NCI-H1105 treated with DMSO at 0.1 percent for 48 hours (cell line): ENCODE measurements at regions not wholly inside any gene's neighbourhood (a gene's known extent, or its start where the extent isn't known, plus 50 kb on each side); places are given as distances from the start of the nearest gene placed in this dataset.
"Not testable (repeated sequence)": the region's sequence is repeated elsewhere in the genome, so short reads cannot be mapped to it uniquely, and the experiment has no call there.

ENCODE experiments used
- DNase-seq: peaks from one replicate; lab custom pipeline; 2025; lab: John Stamatoyannopoulos, UW

DNA sequence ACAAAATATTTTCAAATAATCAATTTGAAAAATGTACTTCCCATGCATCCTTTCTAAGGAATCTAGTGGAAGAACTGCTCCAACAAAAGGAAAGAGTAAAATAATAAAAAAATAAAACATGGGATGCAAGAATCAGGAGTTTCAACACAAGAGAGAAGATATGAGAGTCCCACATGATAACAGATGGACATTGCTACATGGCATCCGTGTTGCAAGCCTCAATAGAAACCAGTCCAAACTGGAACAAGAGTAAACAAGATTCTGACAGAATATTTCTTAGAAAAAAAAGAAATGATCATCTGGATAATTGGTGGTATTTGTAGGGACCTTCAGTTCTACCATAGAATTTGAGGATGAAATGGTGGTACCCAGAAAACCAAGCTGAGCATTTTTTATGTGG lies 186.8 kb downstream of the FRK start:
- DNase-seq: no peak

DNA sequence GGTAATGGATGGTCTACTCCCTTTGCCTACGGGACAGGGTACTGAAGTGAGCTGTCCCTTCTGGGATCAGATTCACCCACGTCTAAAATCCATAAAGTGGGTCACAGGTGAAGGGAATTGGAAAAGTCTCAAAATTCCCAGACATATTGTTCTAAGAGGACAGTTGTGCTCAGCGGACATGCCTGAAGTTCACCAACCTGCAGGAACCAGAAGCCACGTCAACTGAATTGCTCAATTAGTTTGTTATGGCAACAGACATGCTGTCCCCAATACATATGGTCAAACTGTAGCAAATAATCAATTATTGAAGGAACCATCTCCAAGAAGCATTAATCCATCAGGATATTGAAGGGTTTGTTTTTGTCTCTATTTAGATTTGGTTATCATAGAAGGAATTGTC lies 190.2 kb downstream of the FRK start:
- DNase-seq: no peak

DNA sequence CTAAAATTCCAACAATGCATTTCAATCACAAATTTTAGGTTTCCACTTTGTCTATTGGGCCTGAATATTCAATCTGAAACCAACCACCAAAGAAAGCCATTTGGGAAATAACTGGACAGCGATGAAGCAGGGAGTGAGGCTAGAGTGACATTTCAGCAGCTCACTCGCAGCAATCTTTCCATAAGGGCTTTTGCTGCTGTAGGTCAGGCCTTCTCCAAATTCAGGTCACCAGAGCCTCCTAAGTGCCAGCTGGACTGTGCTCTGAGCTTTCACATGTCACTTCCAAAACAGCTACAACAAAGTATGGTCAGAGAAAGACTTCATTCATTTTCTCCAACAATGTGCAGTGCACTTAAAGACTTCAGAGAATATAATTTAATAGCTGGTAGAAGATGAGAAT lies 194.8 kb downstream of the FRK start:
- DNase-seq: no peak

DNA sequence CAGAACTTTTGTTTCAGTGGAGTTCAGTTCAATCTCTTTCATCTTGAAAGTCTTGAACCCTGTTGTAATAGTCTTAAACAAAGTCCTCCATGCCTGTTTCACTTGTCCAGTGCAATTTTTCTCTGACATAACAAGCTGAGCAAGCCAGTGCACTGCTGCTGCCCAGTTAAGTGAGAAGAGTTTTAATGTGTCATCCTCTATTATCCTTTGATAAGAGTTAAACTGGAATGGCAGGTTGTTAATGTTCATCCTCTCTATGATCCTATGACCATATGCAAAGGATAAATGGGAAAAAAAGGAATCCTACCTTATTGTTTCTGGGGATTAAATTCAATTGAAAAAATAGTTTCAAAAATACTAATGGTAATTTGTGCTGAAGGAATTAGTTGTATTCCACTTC lies 197.5 kb downstream of the FRK start:
- DNase-seq: no peak

DNA sequence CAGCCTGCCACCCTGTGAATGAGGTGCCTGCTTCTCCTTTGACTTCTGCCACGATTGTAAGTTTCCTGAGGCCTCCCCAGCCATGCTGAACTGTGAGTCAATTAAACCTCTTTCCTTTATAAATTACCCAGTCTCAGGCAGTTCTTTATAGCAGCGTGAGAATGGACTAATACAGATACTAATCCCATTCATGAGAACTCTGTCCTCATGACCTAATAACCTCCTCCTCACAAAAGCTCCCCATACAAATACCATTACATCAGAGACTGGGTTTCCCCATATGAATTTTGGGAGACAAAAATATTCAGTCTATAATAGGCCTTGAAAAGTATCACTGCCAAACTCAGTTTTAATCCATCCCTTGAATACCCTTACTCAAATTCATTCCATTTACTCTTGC lies 199.0 kb downstream of the FRK start:
- not testable (repeated sequence) for DNase-seq

DNA sequence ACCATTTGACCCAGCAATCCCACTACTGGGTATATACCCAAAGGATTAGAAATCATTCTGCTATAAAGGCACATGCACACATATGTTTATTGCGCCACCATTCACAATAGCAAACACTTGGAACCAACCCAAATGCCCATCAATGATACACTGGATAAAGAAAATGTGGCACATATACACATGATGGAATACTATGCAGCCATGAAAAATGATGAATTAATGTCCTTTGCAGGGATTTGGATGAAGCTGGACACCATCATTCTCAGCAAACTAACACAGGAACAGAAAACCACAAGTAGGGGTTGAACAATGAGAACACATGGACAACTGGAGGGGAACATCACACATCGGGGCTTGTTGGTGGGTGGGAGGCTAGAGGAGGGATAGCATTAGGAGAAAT lies 201.1 kb downstream of the FRK start:
- DNase-seq: not testable (repeated sequence)

DNA sequence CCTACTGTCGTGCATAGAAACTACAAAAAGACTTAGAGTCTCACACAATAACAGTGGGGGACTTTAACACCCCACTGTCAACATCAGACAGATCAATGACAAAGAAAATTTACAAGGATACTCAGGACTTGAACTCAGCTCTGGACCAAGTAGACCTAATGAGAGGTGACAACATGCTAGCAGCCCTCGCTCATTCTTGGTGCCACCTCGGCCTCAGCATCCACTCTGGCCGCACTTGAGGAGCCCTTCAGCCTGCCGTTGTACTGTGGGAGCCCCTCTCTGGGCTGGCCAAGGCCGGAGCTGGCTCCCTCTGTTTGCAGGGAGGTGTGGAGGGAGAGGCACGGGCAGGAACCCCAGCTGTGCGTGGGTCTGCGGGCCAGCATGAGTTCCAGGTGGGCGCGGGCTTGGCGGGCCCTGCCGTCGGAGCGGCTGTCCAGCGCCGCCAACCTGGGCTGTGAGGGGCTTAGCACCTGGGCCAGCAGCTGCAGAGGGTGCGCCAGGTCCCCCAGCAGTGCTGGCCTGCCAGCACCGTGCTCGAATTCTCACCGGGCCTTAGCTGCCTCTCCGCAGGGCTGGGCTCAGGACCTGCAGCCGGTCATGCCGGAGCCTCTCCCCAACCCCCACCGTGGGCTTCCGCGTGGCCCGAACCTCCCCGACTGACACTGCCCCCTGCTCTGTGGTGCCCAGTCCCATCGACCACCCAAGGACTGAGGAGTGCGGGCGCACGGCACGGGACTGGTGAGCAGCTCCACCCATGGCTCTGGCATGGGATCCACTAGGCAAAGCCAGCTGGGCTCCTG lies 205.6 kb downstream of the FRK start:
- no peak for DNase-seq

DNA sequence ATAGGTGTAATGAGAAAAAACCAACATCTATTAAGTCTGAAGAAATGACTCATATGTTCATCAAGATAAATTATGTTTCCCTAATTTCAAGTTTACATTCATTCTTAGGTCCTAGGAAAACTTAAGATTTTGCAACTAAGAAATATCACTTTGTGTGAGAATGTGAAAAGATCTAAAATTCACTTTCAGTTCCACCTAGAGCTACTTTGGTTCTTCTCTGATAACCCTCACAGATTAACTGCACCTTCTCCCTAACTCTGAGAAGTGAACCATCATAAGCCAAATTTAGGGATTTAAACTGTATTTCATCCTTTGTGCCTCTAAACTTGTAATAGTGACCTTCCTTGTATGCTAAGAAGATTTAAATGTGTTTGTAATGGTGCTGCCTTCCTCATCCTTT lies 213.0 kb downstream of the FRK start:
- no peak for DNase-seq

DNA sequence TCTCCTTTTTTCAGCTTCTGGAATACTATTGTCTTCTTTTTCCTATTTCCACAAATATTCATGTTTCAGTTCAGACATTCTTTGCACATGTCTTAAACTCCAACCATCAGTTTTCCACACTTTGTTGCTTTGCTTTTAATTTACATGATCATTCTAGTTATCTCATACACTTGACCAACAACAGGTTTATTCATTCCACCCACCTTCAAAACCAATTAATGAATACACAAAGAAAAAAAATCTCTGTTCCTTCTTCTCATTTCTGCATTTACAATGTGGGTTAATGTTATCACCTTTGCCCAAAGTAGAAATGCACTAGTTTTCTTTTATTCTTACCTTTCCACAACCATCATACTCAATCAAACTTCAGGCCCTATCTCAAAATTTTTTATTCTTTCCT lies 216.7 kb downstream of the FRK start:
- DNase-seq: no peak

DNA sequence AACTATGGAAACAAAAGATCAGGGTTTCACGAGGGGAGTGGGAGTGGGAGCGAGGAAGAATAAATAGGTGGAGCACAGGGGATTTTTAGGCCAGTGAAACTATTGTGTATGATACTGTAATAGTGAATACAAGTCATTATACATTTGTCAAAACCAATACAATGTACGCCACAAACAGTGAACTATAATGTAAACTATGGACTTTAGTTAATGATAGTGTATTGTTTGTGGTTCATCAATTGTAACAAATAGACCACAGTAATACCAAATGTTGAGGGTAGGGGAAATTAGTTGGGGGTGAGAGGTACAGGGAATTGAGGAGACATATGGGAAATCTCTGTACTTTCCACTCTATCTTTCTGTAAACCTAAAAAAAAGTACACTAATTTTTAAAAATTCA lies 218.4 kb downstream of the FRK start:
- DNase-seq: no peak

DNA sequence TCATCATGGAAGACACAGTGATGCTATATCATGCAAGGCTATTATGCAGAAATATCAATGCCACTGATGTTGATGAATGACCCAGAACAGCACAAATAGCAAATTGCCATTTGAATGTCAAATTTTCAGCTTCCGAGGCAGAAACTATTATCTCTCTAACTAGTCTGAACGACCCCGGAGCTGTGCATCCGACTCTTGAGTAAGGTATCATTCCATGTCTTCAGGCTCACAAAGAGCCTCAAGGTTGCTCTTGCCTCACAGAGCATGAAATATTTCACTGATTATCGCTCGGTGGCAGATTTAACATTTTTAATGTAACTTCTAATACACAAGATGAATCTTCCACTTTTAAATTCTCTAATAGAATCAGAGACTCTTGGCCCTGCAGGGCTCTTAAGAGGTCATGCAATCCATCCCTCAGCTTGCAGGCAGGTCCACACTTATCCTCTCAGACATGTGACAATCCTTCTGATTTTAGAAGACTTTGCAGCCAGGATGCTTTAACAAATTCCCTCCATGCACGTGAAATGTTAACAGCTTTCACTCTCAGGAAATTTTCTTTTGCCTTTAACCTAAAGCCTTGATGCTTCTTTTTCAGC lies 221.0 kb downstream of the FRK start:
- no peak for DNase-seq

DNA sequence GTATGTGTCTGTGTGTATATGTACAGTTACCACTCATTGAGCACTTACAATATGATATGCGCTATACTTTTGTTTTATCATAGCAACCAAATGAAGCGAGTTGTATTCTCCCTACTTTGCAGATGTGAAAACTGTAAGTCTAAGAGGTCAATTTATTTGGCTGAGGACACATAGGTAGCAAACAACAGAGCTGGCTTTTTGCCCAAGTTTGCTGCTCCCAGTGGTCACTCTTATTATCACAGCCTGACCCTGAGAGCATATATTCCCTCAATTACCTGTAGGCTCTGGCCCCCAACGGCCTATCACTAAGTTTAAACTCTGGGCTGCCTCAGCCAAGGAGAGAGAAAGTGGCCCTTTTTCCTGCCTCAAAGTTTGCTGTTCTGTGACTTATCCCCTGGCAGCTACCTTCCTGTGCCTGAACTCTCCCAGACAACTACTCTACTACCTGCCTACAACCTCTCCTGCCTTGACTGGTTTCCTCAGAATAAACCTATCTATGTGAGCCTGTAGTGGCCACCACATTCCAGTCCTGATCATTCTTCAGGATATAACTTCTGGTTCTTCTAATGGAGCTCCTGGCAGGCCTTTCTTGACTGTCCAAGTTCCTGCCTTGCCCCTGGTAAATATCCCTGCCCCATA lies 221.8 kb downstream of the FRK start:
- DNase-seq: peak; percentile 9

DNA sequence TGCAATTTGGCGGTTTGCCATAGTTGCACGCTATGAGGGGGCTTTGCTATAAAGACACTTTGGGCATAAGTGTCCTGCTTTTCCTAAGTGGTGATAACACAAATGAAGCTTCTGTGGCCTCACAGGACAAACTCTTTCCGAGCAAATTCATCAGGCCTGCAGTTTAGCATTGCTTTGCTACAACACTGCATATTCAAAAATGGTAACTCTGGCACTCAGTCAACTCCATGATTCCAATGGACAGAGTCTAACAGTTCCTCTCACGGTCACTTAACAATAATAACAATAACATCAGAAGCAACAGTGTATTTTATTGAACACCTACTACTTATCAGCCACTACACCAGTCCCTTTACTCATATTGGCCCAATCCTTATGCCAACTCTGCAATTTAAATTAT lies 222.5 kb downstream of the FRK start:
- no peak for DNase-seq

DNA sequence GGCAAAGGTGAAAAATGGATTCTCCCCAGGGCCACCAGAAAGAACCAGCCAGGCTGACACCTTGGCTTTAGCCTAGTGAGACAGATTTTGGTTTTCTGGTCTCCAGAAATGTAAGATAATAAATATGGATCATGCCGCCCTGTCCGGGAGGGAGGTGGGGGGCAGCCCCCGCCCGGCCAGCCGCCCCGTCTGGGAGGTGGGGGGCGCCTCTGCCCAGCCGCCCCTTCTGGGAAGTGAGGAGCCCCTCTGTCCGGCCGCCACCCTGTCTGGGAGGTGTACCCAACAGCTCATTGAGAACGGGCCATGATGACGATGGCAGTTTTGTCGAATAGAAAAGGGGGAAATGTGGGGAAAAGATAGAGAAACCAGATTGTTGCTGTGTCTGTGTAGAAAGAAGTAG lies 224.3 kb downstream of the FRK start:
- DNase-seq: not testable (repeated sequence)

DNA sequence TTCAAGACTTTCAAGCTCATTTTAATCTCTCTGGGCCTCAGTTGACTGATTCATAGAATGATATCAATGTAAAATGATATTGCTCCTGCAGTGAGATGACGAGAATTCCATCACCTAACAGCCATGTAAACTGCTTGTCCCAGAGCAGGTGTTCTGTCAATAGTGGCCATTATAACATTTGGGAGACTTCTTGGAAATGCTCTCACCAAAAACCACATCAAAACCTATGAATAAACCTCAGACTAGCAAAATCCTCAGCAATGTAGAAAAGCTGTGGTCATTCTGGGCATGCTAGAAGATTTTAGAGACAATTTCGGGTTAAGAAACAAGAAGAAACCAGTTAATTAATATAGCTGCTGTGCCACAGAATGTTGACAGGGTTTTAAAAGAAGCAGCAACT lies 225.4 kb downstream of the FRK start:
- no peak for DNase-seq

DNA sequence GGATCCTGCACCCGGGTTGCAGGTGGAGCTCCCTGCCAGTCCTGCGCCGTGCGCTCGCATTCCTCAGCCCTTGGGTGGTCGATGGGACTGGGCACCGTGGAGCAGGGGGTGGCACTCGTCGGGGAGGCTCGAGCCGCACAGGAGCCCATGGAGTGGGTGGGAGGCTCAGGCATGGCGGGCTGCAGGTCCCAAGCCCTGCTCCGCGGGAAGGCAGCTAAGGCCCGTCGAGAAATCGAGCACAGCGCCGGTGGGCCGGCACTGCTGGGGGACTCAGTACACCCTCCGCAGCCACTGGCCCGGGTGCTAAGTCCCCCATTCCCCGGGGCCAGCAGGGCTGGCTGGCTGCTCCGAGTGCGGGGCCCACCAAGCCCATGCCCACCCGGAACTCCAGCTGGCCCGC lies 226.1 kb downstream of the FRK start:
- DNase-seq: not testable (repeated sequence)

DNA sequence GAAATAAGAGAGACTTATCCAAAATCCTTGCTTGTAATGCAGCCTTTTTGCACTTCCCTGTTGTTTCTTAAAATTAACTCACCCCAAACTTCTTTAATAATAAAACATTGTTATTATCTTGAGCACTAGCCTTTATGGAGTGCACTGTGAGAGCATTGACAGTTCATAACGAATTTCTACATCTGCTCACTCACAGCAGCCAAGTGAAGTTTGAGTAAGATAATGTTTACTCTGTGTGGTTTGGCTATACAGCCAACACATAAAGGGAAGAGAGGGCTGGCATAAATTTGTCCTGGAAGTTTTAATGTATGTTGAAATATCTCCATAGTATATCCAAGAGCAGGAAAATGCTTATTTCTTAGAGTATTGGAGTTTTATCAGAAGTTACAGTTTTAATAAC lies 227.9 kb downstream of the FRK start:
- no peak for DNase-seq

DNA sequence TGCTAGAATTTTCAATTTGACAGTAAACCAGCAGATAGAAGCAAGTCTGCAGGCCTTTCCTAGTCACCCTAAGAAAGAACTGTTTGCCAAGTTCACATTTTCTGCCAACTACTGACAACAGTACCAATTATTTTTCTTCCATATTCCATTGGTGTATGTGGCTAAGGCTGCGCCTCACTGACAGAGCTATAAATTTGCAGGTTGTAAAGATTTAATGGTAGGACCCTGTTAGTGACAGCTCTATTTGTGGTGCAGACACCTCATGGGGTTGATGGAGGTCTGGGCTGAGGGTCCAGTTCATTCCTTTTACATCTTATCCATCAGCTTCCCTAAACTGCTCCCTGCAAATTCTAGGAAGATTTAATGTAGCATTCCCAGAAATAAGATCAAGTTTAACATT lies 228.5 kb downstream of the FRK start:
- no peak for DNase-seq

DNA sequence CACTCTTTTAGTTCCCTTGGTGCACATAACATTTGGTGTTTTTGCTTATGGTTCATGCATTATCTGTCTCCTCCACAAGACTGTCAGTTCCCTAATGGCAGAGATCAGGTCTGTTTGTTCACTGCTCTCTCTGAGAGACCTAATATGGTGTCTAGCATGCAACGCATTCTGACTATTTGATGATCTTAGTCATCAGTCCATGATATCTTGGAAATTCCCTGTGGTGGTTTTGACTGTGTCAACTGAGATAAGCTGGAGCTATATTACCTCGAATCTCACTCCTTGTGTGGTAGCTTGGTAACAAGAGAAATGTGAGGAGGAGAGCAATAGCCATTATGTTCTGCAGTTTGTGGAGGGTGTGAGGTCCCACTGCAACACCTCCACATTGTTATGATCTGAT lies 229.8 kb downstream of the FRK start:
- DNase-seq: no peak

DNA sequence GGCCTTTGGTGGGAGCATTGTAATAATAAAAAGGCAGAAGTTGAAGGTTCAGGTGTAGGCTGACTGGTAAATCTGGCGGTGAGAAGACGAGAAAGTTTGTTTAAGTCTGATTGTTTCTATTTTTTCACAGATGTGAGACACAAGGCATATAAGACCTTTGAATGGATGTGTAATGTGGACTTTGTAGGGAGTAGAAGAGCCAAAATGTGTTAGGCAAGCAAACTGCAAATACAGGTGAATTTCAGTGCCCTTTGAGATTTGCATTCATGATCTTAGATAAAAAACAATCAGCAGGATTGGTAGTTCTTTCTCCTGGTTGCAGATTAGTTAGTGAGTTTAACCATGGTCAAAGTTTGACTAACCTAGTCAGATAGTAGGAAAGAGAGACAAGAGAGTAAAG lies 238.9 kb downstream of the FRK start:
- no peak for DNase-seq

DNA sequence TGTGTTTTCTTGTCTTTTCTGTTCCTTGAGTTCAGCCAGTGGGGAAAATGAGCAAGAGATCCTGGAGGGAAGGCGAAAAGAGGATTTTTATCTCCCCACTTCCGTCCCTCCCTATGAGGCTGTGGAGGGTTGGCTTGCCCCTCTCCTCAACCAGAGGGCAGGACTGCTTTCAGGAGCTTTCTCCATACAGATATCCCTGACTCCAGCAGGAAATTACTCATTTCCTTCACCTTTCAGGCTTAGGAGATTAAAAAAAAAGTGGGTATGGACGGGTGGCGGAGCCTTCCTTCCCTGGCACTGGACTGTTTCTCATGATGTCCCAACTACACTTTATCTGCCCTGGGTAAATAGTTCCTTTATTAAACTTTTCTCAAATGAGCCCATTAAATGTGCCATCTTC lies 241.2 kb downstream of the FRK start:
- no peak for DNase-seq

DNA sequence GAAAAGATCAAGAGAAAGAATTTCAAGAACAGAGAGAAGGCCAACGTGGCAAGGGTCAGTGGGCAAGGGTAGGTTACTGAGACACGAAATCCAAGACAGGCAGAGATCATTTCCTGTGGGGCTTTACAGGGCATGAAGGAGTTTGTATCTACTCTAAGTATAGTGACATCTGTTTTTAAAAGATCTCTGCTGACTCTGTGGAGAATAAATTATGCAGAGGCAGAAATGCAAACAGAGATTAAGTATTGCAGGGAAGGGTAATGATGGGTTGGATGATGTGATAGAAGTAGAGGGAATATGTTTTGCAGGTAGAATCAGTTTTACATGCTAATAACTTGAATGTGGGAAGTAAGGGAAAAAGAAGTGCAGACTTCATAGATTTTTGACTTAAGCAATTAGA lies 243.5 kb downstream of the FRK start:
- no peak for DNase-seq

DNA sequence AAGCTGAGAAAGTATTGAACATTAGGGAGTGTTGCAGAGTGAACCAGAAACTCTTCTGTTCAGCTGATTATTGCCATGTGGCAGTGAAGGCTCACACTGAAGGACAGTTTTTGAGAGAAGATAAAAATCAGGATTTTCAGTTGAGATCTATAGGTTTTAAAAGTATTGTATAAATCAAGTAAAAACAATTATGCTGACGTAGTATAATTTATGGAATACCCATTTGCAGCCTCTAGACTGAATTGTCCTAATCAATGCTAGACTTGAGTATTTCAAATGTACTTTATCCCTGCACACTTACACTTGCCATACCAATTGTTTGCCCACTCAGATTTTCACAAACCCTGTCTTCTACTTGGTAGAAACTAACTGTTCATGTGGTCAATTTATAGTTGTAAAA lies 245.8 kb downstream of the FRK start:
- DNase-seq: no peak

DNA sequence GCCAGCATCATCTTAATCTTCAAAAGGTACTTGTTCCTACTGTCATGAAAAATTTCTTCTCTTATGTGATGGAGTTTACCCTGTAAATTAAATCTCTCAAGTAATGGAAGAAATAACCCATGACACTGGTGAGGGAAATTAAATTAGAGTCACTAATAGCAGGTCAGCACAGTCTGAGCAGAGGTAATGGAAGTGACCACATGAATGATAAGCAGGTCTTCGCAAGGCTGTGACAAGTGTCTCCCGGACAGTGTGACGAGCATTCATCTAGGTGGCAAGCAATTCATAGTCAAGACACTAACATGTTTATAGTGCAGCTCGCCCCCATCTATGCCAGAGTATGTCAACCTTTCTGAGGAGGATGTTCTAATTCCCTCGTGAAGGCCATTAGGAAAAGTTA lies 249.2 kb downstream of the FRK start:
- no peak for DNase-seq
